Superior temporal gyrus (tissue), 1 donor: ENCODE measurements at regions not wholly inside any gene's neighbourhood (a gene's known extent, or its start where the extent isn't known, plus 50 kb on each side); places are given as distances from the start of the nearest gene placed in this dataset.

Experiments
- DNase-seq: peaks from one replicate; pipeline ENCODE4 v3.0.0-alpha.2; 2016; ENCODE audit errors: extremely low spot score

DNA sequence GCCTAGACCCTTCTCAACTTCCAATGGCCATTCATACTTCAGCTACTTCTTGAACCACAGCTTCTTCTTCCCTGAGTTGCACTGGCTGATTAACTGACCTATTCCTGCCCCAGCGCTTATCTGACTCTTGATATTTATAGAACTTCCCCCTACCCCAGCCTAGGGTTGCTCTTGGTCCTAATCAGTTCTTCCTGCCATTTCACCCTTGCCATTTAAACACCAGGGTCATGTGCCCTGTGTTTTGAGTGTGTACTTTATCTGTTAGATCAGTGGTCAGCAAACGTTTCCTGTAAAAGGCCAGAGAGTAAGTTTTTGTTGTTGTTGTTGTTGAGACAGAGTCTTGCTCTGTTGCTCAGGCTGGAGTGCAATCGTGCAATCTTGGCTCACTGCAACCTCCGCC is 82.4 kb upstream of the COX10 start:
- no peak for DNase-seq

- DNase-seq: no peak
Measured at GRCh38 chr17:13989138-13989537, 80.2 kb upstream of the COX10 start.

- DNase-seq: no peak
Measured at GRCh38 chr17:13993106-13993505, 76.2 kb upstream of the COX10 start.

- DNase-seq: no peak
Measured at GRCh38 chr17:13994050-13994449, 75.3 kb upstream of the COX10 start.

DNA sequence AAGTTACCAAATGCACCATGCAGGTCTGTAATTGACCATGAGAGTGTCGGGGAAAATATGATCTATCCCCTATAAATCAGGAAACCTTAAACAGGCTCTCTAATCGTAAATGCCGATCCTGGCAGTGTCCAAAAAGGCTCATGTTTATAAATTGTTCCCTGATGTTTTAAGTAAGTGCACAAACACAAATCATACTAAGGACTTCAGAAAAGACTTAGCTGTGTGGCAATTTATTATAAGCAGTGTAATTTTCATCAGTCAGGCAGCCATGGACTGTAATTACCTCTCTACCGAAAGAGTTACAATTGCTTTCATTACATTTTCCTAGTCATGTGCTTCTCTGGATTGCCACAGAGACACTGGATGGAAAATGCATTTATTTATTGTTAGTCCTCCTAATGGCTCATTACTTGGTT is 73.4 kb upstream of the COX10 start:
- DNase-seq: no peak

DNA sequence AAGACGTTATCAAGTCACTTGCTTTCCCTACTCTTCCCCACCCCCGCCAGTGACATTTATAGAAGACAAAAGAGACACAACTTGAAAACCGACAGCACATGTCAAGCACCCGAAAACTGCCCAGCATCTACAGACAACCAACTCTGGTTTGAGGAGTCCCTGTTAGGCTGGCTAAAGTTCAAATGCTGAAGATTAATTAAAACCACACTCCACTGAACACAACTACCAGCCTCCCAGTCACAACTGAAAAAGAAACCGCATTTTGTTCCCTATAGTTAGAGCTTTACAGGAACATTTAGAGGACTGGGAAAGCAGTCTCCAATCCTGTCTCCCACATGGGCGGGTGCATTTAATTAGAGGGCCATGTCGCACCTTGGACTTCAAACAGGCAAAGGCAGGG is 73.0 kb upstream of the COX10 start:
- DNase-seq: no peak

GRCh38 chr17:13996748-13997147 is 72.6 kb upstream of the COX10 start:
- DNase-seq: no peak

- no peak for DNase-seq
Measured at GRCh38 chr17:14004927-14005620, 64.2 kb upstream of the COX10 start.

GRCh38 chr17:14006249-14006942 is 62.9 kb upstream of the COX10 start:
- DNase-seq: no peak

DNA sequence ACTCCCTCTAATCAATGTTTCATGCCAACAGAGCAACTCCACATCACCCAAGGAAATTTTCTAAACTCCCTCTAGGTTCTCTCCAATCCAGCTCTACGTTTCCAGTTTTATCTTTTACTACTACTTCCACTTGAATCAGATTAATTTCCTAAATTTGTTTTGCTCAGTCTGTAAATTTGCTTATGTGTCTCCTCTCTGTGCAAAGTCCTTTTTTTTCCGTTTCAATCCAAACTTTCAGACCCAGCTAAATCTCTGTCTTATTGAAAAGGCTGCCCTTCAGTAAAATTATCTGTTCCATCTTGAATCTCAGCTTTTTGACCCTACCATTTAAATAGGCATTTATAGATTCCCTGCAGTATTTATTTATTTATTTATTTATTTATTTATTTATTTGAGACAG is 61.4 kb upstream of the COX10 start:
- no peak for DNase-seq

DNA sequence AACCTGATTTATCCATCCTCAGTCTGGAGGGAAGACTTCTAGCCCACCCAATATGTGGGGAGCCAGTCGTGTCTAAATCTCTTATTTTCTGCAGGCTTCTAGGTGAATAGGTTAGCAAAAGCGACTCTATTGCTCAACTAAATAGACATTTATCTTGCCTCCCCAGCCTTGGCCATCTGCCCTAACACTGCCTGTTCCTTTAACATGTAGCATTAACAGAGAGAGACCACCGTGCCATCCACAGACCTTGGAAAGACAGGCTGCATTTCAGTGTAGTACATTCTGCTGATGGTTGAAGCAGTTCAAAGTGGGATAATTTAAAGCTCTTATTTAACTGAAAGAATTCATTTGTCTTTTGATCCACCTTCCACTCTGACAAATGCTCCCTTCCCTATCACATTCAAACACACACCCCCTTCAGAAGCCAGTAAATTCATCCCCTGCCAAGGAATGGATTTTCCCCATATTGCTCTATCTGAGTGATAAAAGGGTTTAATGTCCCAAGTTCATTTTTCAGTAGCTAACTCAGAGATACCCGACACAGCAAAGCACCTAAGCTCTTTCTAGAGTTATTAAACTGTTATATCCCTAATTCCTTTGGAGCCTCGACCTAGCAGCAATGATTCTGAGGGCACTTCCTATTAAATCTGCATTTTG is 58.1 kb upstream of the COX10 start:
- DNase-seq: no peak

DNA sequence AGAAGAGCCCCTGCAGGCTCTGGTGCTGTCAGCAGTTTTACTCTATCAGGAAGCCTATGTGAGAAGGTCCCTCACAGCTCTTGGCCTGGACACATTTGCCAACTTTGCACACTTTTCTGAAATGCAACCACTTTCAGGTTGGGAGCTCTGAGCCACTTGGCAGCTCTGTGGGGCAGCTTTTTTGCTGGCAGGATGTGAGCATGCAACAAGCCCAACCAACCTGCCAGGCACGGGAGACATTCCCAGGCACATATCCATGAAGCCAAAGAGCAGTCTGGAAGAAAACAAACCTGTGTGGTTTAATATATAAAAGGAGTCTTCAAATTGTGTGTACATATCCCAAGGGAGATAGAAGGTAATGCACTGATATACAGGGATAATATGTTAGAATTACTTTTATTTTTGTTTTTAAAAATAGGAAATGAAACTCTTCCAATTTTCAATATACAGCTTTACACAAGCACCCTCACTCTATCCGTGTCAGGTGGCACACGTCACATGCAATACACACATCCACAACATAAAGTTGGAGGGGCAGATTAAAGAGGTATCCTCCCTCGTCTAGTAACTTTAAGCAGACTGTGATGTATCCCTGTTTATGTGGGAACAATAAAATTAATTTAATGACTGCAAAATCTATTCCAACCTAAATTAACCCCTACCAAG is 57.4 kb upstream of the COX10 start:
- no peak for DNase-seq

DNA sequence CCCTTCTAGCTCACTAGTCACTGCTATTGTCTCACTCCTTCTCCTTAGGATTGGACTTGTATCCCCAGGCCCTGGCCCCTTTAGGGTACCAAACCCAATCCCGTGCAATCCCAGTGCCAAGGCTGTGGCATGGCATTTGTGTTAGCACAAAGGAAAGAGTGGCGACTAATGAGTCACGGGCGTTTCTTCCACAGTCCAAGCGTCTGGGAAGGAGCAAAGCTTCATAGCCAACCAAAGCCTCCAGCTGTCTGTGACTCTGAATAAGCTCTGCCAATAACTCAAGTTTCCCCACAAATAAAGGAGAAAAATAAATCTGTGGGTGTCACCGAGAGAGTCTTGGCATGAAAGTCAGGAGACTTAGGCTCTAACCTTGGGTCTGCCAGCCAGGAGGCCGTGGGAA is 54.6 kb upstream of the COX10 start:
- DNase-seq: no peak

GRCh38 chr17:14015271-14015670 is 54.0 kb upstream of the COX10 start:
- DNase-seq: no peak

DNA sequence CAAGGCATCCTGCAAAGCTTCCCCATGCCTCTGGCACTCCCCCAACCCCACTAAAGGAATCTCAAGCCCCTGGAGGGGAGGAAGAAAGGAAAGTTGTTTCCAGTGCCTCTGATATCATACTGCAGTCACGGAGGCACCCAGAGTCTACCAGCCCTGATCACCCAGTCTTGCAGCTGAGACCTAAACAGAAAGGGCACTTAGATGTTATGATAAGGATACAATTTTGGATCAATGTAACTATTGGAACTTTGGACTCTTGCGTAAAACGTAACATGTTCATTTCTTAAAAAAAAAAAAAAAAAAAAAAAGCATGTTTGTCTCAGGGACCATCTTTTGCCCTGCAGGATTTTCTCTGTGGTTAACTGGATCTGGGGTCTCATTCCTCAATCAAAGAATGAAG is 52.4 kb upstream of the COX10 start:
- DNase-seq: no peak

GRCh38 chr17:14019186-14019956 is 49.9 kb upstream of the COX10 start:
- DNase-seq: no peak
